Brain microvascular endothelial cell (primary cell): ENCODE measurements at regions not wholly inside any gene's neighbourhood (a gene's known extent, or its start where the extent isn't known, plus 50 kb on each side); places are given as distances from the start of the nearest gene placed in this dataset.

ENCODE experiments used
- DNase-seq: peaks from one replicate; pipeline ENCODE4 v3.0.0-alpha.2; 2020
- H3K27ac ChIP-seq: fragments of 250-450 bp; sonication (Bioruptor Pico); 2 replicates; pipeline ENCODE4 v1.5.1; 2020; ENCODE audit warnings: mild to moderate bottlenecking, moderate library complexity
- H3K27me3 ChIP-seq: fragments of 250-450 bp; sonication (Bioruptor Pico); replicated peaks from 2 replicates; pipeline ENCODE4 v1.5.1; 2020; ENCODE audit warnings: mild to moderate bottlenecking
- H3K36me3 ChIP-seq: fragments of 250-450 bp; sonication (Bioruptor Pico); replicated peaks from 2 replicates; pipeline ENCODE4 v1.5.1; 2020; ENCODE audit warnings: mild to moderate bottlenecking
- H3K4me3 ChIP-seq: 2 replicates; pipeline ENCODE4 v1.5.1; 2011; ENCODE audit warnings: low read depth, mild to moderate bottlenecking, control low read depth, low read length, moderate library complexity
- in situ Hi-C: cut with HindIII; loops from 2 replicates; pipeline ENCODE4 v1.10.0; 2017; ENCODE audit warnings: low sequenced_read_pairs, low pct_ligation_motif_present
- TF ChIP-seq, protein P1 (sequence below): IDR thresholded peaks from 2 replicates; pipeline ENCODE4 v1.5.1; 2011; ENCODE audit warnings: low read depth, mild to moderate bottlenecking, moderate library complexity, low read length, control low read depth, inconsistent platforms; ENCODE audit errors: missing control alignments

DNA sequence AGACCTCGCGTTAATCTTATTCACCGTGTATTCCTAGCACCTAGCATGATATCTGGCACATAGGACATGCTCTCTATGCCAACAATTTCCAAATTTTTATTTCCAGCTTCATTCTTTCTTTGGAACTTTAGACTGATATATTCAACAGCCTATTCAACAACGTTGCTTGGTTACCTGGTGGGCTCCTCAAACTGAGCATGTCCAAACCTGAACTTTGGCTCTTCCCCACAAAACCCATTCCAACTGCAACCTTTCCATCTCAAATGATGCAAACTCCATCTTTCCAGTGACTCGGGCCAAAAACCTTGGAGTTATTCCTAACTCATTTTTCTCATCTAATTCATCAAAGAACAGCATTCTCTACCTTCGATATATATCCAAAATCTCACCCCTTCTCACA lies 525.2 kb downstream of the AGTPBP1 start:
- H3K27me3 ChIP-seq = no peaks in the 10 kb centered on the region
- TF ChIP-seq, protein P1, sequence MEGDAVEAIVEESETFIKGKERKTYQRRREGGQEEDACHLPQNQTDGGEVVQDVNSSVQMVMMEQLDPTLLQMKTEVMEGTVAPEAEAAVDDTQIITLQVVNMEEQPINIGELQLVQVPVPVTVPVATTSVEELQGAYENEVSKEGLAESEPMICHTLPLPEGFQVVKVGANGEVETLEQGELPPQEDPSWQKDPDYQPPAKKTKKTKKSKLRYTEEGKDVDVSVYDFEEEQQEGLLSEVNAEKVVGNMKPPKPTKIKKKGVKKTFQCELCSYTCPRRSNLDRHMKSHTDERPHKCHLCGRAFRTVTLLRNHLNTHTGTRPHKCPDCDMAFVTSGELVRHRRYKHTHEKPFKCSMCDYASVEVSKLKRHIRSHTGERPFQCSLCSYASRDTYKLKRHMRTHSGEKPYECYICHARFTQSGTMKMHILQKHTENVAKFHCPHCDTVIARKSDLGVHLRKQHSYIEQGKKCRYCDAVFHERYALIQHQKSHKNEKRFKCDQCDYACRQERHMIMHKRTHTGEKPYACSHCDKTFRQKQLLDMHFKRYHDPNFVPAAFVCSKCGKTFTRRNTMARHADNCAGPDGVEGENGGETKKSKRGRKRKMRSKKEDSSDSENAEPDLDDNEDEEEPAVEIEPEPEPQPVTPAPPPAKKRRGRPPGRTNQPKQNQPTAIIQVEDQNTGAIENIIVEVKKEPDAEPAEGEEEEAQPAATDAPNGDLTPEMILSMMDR = no peak
- no peaks in the 10 kb centered on the region for H3K36me3 ChIP-seq
- DNase-seq = no peak
- in situ Hi-C loops = no loop called here
- H3K4me3 ChIP-seq = no peak overlapping the region
- H3K27ac ChIP-seq = no peak overlapping the region

DNA sequence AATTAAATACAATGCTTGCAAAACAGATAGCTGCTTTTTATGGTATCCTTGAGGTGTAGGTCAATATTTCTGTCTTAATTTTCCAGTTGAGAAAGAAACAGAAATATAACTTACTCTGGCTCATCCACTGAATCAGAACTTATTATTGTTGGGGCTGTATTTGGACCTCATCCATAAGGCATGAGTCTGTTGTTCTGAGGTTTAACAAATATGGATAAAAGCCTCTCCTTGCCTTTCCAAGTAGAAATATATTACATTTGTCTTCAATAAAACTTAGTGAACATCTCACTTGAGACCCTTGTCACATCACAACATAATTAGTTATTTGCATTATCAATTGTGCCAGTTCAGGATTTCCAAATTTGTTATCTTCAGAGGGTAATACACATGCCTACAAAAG lies 525.8 kb downstream of the AGTPBP1 start:
- H3K4me3 ChIP-seq = no peak overlapping the region
- H3K27ac ChIP-seq = no peak overlapping the region
- TF ChIP-seq, protein P1 = no peak
- in situ Hi-C loops = no loop called here
- DNase-seq = no peak
- no peaks in the 10 kb centered on the region for H3K36me3 ChIP-seq
- no peaks in the 10 kb centered on the region for H3K27me3 ChIP-seq

DNA sequence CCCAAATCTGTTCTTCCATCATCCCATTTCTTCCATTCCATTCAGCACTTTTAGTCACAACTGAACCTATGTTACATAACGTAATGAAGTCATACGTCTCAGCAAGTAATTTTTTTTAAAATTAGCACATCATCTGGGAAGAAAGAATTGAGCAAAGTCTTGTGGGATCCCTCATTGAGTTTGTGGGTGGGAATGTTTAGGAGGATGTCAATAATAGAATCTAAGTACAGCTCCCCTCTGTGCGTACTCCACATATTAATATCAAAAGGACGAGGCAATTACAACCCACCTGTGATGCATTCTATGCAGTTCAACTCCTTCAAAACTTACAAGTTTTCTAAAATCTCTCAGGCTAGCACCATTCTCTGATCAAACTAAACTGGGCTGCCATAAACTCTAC lies 526.3 kb downstream of the AGTPBP1 start:
- in situ Hi-C loops = no loop called here
- TF ChIP-seq, protein P1 = no peak
- H3K27me3 ChIP-seq = no peaks in the 10 kb centered on the region
- no peak for DNase-seq
- no peak overlapping the region for H3K4me3 ChIP-seq
- no peak overlapping the region for H3K27ac ChIP-seq
- H3K36me3 ChIP-seq = no peaks in the 10 kb centered on the region

DNA sequence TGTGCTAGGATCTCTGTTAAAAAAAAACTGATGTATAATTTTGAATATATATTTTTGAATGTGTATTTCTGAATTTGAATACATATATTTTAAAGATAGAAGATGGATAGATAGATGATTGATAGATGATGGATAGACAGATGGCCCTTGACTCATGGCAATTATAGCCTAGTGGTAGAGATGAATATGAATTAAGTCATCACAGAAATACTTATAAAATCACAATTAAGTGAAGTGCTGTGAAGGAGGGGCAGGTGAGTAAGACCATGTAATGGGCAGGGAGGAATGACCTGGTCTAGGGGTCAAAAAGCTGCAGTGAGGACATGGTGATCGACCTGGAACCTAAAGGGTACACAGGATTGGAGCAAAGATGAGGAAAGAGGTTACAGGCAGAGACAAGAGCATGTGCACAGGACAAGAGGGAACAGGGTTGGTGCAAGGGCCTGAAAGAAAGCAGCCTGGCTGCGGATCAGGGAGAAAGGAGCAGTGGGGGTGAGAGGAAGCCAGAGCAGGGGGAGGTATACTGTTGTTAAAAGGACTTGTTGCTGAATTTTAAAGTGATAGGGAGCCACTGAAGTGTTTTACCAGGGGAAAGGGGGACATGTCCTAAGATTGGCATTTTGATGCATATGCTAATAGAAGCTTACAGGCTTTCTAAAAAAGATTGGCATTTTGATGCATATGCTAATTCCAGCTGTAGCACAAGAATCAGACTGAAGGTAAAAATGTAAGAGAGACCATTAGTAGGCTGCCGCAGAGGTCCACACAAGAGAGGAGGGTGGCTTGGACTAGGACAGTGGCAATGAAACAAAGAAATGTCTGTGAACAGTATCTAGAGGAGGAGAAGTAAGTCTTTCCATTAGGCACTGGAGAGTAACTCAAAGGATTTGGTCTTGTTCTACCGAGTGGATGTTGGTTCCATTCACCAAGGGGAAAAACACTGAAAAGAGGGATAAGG lies 527.8 kb downstream of the AGTPBP1 start:
- no peaks in the 10 kb centered on the region for H3K36me3 ChIP-seq
- DNase-seq = no peak
- TF ChIP-seq, protein P1 = no peak
- no peaks in the 10 kb centered on the region for H3K27me3 ChIP-seq
- no peak overlapping the region for H3K4me3 ChIP-seq
- no peak overlapping the region for H3K27ac ChIP-seq
- in situ Hi-C loops = no loop called here

DNA sequence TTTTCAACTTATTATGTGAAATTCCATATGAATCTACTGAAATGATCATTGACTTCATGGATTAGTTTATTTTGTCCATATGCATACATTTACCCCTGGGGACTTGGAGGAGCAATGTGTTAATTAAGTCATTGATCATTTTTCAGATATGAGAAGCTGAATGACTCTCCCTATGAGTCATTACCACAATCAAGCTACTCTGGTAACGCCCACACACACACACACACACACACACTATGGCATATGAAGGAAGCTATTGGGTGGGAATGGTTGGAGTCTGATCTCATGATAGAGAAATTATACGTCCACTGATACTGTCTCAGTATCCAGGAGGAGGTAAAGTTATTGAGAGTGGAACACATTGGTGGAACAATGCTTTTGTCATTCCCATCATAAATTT lies 528.9 kb downstream of the AGTPBP1 start:
- H3K36me3 ChIP-seq = no peaks in the 10 kb centered on the region
- H3K27me3 ChIP-seq = no peaks in the 10 kb centered on the region
- H3K4me3 ChIP-seq = no peak overlapping the region
- H3K27ac ChIP-seq = no peak overlapping the region
- TF ChIP-seq, protein P1 = no peak
- in situ Hi-C loops = no loop called here
- peak; percentile 90 for DNase-seq

DNA sequence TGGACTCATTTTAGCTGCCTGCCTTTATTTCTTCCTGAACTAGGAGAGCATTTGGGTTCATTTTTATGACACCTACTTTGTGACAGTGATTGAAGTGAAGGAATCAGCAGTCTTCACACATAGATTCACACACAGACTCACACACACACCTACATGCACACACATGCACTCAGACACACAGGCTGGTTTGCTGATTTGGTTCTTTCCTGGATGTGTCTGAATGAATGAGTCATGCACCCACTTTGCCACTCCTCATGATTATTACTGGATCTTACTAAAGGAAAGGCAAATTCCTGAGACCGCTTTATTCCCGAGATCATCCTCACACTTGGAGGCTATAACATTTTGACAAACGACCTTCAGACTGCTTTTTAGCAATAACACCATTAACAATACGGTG lies 529.5 kb downstream of the AGTPBP1 start:
- H3K36me3 ChIP-seq = no peaks in the 10 kb centered on the region
- no peak overlapping the region for H3K4me3 ChIP-seq
- peak; percentile 54 for DNase-seq
- H3K27me3 ChIP-seq = no peaks in the 10 kb centered on the region
- TF ChIP-seq, protein P1 = no peak
- in situ Hi-C loops = no loop called here
- H3K27ac ChIP-seq = no peak overlapping the region
